PC-9 (cell line): ENCODE measurements at regions not wholly inside any gene's neighbourhood (a gene's known extent, or its start where the extent isn't known, plus 50 kb on each side); places are given as distances from the start of the nearest gene placed in this dataset.

Experiments used
- BruUV-seq: library from RNA; stranded (reverse); fragments of 400-500 nt; replicated peaks from 2 replicates; lab custom pipeline; 2021; lab: Mats Ljungman, UMichigan
- CTCF ChIA-PET: fragments of 300-600 bp; sonication (Branson Sonifier 250); formaldehyde crosslinking; loops from one replicate; lab custom pipeline; 2022; ENCODE audit warnings: antibody characterized with exemption; lab: Charles Lee
- POLR2A ChIA-PET: fragments of 300-600 bp; sonication (Branson Sonifier 250); formaldehyde crosslinking; loops from one replicate; lab custom pipeline; 2022; ENCODE audit warnings: antibody characterized with exemption; ENCODE audit not compliant: unreplicated experiment; lab: Charles Lee
- DNase-seq, 2 experiments: peaks; one replicate each; pipeline versions ENCODE4 v3.0.0 to v3.0.0-alpha.2; 2015 to 2022; ENCODE audit warnings: mixed read lengths in 1 of 2
- H2AFZ ChIP-seq: fragments of 200-600 bp; sonication (generic); 2 replicates; pipeline ENCODE4 v1.8.1; 2017; ENCODE audit warnings: antibody characterized with exemption
- H3F3A ChIP-seq: fragments of 200-600 bp; sonication (generic); 2 replicates; pipeline ENCODE4 v1.8.1; 2017; ENCODE audit warnings: antibody characterized with exemption, mild to moderate bottlenecking, low read depth; ENCODE audit not compliant: insufficient read depth
- H3K27ac ChIP-seq: fragments of 200-600 bp; sonication (generic); 2 replicates; pipeline ENCODE4 v1.6.1; 2016; ENCODE audit warnings: mixed run types
- H3K27me3 ChIP-seq: fragments of 200-600 bp; sonication (generic); 2 replicates; pipeline ENCODE4 v1.6.1; 2016; ENCODE audit warnings: low read depth, mixed run types; ENCODE audit not compliant: insufficient read depth
- H3K36me3 ChIP-seq: fragments of 200-600 bp; sonication (generic); 2 replicates; pipeline ENCODE4 v1.6.1; 2016; ENCODE audit warnings: low read depth, mixed run types
- H3K4me1 ChIP-seq: fragments of 200-600 bp; sonication (generic); replicated peaks from 2 replicates; pipeline ENCODE4 v1.6.1; 2016; ENCODE audit warnings: mixed run types; ENCODE audit not compliant: insufficient read depth
- H3K4me2 ChIP-seq: fragments of 200-600 bp; sonication (generic); 2 replicates; pipeline ENCODE4 v1.6.1; 2017; ENCODE audit warnings: mixed run types
- H3K4me3 ChIP-seq: fragments of 200-600 bp; sonication (generic); 2 replicates; pipeline ENCODE4 v1.6.1; 2016; ENCODE audit warnings: mixed run types
- H3K79me2 ChIP-seq: fragments of 200-600 bp; sonication (generic); 2 replicates; pipeline ENCODE4 v1.6.1; 2017; ENCODE audit warnings: low read depth, mixed run types
- H3K9me2 ChIP-seq: fragments of 200-600 bp; sonication (generic); 2 replicates; pipeline ENCODE4 v1.8.1; 2017; ENCODE audit warnings: mild to moderate bottlenecking; ENCODE audit not compliant: insufficient read depth
- H3K9me3 ChIP-seq: fragments of 200-600 bp; sonication (generic); 2 replicates; pipeline ENCODE4 v1.8.1; 2016; ENCODE audit warnings: low read depth; ENCODE audit not compliant: insufficient read depth
- H4K20me1 ChIP-seq: fragments of 200-600 bp; sonication (generic); 2 replicates; pipeline ENCODE4 v1.8.1; 2017; ENCODE audit not compliant: insufficient read depth
- EZH2 ChIP-seq: fragments of 200-600 bp; sonication (generic); IDR thresholded peaks from 2 replicates; pipeline ENCODE4 v1.8.0; 2017; ENCODE audit warnings: antibody characterized with exemption, low read depth
- intact Hi-C: fragments of 100-400 bp; cut with micrococcal nuclease; formaldehyde crosslinking; loops from one replicate; pipeline ENCODE4 v1.10.0; 2022; ENCODE audit not compliant: unreplicated experiment
- TF ChIP-seq, protein P1 (sequence below): fragments of 200-600 bp; sonication (generic); conservative IDR thresholded peaks from 2 replicates; pipeline ENCODE4 v1.6.1; 2017; ENCODE audit warnings: mixed run types, antibody characterized with exemption, mild to moderate bottlenecking, moderate library complexity

DNA sequence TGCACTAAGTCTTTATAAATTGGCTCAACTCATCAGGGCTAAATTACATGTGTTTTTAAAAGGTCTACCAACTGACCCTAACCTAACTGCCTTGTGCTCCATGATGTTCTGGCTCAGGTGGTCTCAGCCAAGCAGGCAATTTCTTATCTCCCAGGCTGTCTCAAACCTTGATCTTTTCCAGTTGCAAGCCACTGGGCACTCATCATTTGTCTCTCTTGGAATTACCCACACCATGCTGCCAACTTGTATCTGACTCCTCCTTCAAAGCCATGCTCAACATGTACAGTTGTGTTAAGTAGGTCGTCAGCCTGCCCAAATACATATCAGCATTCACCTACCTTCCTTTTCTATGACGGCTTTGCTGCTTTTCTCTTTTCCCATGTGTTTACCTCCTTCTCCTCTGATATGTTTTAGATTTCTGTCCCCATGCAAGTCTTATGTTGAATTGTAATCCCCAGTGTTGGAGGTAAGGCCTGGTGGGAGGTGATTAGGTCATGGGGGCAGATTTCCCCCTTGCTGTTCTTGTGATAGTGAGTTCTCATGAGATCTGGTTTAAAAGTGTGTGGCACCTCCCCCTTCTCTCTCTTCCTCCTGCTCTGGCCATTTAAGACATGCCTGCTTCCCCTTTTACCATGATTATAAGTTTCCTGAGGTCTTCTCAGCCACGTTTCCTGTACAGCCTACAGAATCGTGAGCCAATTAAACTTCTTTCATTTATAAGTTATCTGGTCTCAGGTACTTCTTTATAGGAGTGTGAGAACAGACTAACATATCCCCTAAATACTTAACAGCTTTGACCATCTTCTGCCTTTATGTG lies 130.0 kb downstream of the ELAPOR2 start:
- Histone ChIP-seq H3F3A (no peaks in the 10 kb centered on the region), H3K27ac (no peak overlapping the region), H3K36me3 (no peaks in the 10 kb centered on the region), H3K4me3 (no peak overlapping the region), H3K9me3 (no peaks in the 10 kb centered on the region), H2AFZ (no peak overlapping the region), H3K79me2 (no peaks in the 10 kb centered on the region), H4K20me1 (no peaks in the 10 kb centered on the region), H3K9me2 (no peaks in the 10 kb centered on the region), H3K4me1 (no peaks in the 10 kb centered on the region), H3K4me2 (no peak overlapping the region), H3K27me3 (no peaks in the 10 kb centered on the region)
- TF ChIP-seq, protein P1, sequence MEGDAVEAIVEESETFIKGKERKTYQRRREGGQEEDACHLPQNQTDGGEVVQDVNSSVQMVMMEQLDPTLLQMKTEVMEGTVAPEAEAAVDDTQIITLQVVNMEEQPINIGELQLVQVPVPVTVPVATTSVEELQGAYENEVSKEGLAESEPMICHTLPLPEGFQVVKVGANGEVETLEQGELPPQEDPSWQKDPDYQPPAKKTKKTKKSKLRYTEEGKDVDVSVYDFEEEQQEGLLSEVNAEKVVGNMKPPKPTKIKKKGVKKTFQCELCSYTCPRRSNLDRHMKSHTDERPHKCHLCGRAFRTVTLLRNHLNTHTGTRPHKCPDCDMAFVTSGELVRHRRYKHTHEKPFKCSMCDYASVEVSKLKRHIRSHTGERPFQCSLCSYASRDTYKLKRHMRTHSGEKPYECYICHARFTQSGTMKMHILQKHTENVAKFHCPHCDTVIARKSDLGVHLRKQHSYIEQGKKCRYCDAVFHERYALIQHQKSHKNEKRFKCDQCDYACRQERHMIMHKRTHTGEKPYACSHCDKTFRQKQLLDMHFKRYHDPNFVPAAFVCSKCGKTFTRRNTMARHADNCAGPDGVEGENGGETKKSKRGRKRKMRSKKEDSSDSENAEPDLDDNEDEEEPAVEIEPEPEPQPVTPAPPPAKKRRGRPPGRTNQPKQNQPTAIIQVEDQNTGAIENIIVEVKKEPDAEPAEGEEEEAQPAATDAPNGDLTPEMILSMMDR = no peak
- no peak for TF ChIP-seq EZH2
- no TSS peak for BruUV-seq
- ChIA-PET POLR2A (no interaction called here), CTCF (no interaction called here)
- intact Hi-C loops = loop anchor here (5.0 to 10.0 kb wide), 2 partner anchors 125 to 488 kb away; partner anchors contain the start of gene ELAPOR2
- no peak for DNase-seq

DNA sequence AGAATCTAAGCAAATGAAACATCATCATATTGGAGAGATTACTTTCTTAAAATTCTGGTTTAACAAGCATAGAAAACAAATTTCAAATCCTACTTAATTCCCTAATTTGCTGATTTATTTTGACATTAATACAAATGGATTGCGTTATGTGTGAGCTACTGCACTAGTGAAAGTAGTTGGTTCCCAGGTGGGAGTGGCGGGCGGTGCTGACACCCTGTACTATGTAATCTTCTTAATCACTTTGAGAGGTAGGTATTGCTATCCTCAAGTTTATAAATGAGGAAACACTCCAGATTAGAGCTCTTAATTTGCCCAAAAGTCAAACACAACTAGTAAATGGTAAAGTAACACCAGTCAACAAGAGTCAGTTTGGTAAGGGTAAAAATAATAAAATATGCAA lies 131.1 kb downstream of the ELAPOR2 start:
- ChIA-PET POLR2A (no interaction called here), CTCF (no interaction called here)

DNA sequence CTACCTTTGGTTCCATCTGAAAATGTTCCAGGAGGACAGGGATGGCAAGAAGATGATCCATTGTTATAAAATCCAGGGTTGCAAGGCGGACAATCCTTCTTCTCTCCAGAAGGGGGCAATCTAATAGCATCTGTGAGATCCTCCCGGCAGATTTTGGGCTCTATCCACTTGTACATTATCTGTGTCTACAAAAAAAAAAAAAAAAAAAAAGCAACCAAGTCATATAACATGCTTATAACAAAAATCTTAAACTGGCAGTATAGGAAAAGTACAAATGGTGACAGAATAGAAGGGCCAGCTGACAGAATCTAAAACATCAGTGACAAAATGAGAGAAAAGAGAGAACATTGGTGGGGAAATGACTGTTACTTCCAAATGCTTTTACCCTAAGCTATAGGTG lies 132.7 kb downstream of the ELAPOR2 start:
- BruUV-seq = no TSS peak
- POLR2A ChIA-PET = no interaction called here
- intact Hi-C loops = loop anchor here (1.0 to 5.0 kb wide), 3 partner anchors 222 to 491 kb away; no protein-coding TSS in a partner anchor
- Histone ChIP-seq H4K20me1 (no peaks in the 10 kb centered on the region), H3K9me2 (no peaks in the 10 kb centered on the region), H3K79me2 (no peaks in the 10 kb centered on the region), H3F3A (no peaks in the 10 kb centered on the region), H3K9me3 (no peaks in the 10 kb centered on the region), H3K27me3 (no peaks in the 10 kb centered on the region), H3K4me2 (no peak overlapping the region), H2AFZ (no peak overlapping the region), H3K4me1 (no peaks in the 10 kb centered on the region), H3K27ac (no peak overlapping the region), H3K4me3 (no peak overlapping the region), H3K36me3 (no peaks in the 10 kb centered on the region)
- TF ChIP-seq, protein P1 = peak; percentile 78
- no peak for TF ChIP-seq EZH2
- CTCF ChIA-PET = interaction anchor here (0.6 to 0.9 kb wide), 2 partner anchors 222 to 1243 kb away, joined by 3 read pairs; no protein-coding TSS in a partner anchor
- peak in 1 of 2 experiments; percentile 28 for DNase-seq

More for the DNA sequence above, 131.1 kb downstream of the ELAPOR2 start:
- Histone ChIP-seq H4K20me1 (no peaks in the 10 kb centered on the region), H3K36me3 (no peaks in the 10 kb centered on the region), H3K27ac (no peak overlapping the region), H3K9me2 (no peaks in the 10 kb centered on the region), H3K27me3 (no peaks in the 10 kb centered on the region), H3F3A (no peaks in the 10 kb centered on the region), H3K79me2 (no peaks in the 10 kb centered on the region), H3K4me3 (no peak overlapping the region), H3K4me1 (no peaks in the 10 kb centered on the region), H3K9me3 (no peaks in the 10 kb centered on the region), H2AFZ (no peak overlapping the region), H3K4me2 (no peak overlapping the region)
- no peak for DNase-seq
- BruUV-seq = no TSS peak
- TF ChIP-seq EZH2 = no peak
- TF ChIP-seq, protein P1 = no peak
- intact Hi-C loops = loop anchor here (5.0 kb wide), 1 partner anchor 489 kb away; no protein-coding TSS in a partner anchor
